Fibroblast of the conjunctiva (primary cell): ENCODE measurements at regions not wholly inside any gene's neighbourhood (a gene's known extent, or its start where the extent isn't known, plus 50 kb on each side); places are given as distances from the start of the nearest gene placed in this dataset.

Source experiments
- DNase-seq: peaks from one replicate; pipeline ENCODE4 v3.0.0-alpha.2; 2010; ENCODE audit warnings: low read depth

GRCh38 chr13:75938811-75939560, 302.9 kb downstream of the LMO7 start:
- DNase-seq = peak; percentile 43

DNA sequence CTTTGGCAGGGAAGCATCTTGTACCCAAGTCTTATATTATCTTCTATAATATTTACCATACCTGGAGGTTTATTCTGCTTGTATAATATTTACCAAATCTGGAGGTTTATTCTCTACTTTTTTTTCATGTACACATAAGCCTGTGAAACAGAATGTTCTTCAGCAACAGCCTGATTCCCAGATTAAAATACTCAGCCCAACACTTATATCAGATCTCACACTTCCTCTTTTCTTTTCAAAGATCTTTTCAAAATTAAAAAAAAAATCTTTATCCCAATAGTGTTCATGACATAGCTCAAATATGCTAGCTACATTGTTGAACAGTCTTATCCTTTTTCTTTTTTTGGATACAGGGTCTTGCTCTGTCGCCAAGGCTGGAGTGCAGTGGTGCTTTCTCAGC, 300.7 kb downstream of the LMO7 start:
- DNase-seq = no peak

DNA sequence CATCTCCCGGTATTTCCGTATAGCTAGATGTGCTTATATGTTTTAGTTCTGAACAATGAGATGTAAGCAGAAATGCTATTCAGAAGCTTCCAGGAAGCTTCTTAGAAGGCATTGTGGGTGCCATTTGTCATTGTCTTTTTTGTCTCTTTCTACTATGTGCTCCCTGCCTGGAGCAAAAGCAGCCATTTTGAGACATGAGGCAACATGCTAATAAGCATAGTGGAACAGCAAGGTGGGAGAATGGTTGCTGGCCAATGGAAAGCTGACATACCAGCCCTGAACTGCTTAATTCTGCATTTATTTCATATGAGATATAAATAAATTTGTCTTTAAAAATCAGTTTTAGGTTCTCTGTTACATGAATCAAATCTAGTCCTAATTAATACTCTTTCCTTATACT, 299.7 kb downstream of the LMO7 start:
- no peak for DNase-seq

- DNase-seq = no peak
Observed at GRCh38 chr13:75934889-75935288, 298.8 kb downstream of the LMO7 start.

DNA sequence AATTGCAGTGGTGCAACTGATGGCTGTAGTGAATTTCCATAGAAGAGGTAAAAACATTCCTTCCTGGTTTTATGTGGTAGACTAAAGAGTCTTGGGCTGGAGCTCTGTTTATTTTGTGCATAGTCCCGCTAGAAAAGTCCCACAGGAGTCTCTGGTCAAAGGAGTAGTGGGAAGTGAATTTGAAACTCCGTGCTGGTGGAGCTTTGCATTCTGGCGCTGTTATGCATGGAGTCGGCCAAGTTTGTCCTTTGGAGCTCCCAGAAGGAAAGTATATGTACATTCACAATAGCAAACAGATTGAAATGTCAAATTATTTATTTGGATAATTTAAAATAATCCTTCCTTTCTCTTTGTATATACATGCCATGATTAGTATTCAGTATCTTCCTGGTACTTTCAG, 296.5 kb downstream of the LMO7 start:
- DNase-seq = no peak

GRCh38 chr13:75931116-75931515, 295.0 kb downstream of the LMO7 start:
- no peak for DNase-seq

- DNase-seq = no peak
Observed at GRCh38 chr13:75929076-75929475, 292.9 kb downstream of the LMO7 start.

DNA sequence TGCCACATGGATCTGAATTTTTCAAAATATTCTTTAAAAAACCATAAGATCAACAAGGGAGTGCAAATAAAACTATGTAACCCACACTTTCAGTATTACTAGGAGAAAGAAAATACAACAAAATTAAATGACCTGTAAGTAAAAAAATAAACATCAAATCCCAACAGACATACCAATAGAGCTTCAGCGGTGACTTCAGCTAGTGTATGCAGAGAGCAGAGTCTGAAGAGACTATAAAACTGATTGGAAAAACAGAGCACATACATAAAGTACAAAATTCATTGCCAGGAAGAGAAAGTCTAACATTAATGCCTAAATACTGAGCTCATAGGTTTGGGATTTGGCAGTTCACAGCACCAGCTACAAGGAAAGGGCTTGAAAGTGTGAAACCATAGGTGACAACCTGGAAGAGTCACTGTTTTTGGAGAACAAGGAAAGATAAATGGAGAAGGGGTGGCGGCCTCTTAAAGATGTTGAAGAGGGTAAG, 291.1 kb downstream of the LMO7 start:
- DNase-seq = no peak

DNA sequence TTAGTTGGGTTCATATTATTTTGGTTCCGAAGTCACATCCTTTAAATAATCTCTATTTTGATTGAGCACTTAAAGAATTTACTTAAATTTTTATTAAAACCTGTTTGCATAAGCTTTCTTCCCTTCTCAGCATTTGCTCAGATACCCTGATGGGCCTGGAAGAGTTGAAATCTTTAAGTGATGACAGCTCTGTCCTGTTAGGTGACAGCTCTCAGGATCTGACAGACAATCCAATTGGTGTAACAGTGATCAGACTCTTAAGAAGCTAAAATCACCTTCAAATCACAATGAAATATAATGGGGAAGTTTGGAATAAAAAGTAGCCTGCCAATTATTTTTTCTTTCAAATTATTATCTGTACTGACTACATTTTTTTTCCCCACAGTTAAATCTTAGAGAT, 284.4 kb downstream of the LMO7 start:
- no peak for DNase-seq

GRCh38 chr13:75919660-75920199, 283.6 kb downstream of the LMO7 start:
- no peak for DNase-seq

GRCh38 chr13:75915066-75915465, 278.9 kb downstream of the LMO7 start:
- no peak for DNase-seq

DNA sequence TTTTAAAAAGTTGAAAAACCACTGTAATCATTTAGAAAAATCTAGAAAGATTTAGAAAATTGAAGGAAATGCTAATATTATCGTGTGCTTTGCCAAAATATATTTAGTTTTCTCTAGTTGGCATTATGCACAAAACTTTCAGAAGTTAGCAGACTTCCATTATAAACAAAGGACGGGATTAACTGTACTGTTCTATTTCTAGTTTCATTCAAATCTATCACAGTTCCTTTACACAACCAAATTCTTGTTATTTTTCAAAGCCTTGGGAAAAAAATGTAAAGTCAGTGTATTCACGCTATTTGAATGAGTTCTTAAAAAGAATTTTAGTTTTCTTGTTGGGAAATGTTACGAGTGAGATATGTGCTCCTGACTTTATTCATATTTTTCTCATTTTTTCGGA, 277.8 kb downstream of the LMO7 start:
- peak; percentile 39 for DNase-seq

- DNase-seq = peak; percentile 47
Observed at GRCh38 chr13:75910591-75910990, 274.5 kb downstream of the LMO7 start.
